ENCODE measurements at regions not wholly inside any gene's neighbourhood (a gene's known extent, or its start where the extent isn't known, plus 50 kb on each side); places are given as distances from the start of the nearest gene placed in this dataset.

GRCh38 chr4:41360214-41360920 lies 103.6 kb downstream of the UCHL1 start:
- peak; percentile 89 to 97 (median 89) for DNase-seq

DNA sequence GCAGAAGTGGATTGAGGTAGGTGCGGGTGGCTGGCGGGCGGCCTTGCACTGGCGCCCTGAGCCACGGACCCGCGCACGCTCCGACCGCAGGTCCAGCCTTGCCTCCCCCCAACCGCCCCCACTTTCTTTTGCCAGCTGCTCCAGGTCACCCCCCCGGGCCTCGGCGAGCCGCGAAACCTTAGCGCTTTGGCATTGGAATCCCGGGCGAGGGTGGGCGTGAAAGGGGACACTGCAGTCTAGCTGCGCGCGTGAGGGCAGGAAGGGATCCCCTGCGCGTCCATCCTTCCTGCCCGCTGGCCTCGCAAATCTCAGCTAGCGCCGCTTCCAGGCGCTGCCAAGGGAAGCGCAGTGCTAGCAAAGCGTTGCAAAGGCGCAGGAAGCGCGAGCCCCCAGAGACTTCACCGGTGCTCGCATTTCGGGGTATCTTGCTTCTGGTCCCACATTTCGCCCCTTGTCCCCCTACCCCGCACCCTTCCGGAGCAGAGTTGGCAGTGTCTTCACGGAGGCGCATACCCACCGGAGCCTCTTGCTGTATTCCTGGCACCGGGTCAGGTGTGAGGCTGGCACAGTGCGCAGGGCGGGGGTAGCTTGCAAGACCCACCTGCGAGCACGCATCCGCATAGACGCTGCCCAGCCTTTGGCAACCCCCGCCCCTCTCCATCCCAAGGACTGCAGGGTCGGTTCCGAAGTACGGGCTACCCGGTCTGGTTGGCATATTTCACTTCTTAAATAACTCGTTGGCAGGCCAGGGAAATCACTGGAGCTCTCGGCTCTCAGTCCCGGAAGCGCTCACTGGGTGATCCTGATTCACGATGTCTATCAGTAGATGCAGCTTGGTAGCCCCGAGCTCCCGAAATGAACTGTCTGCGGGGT lies 104.4 kb downstream of the UCHL1 start:
- DNase-seq, result peak; percentile 68 to 88 (median 86)

- peak; percentile 61 to 75 (median 71) for DNase-seq
Measured at GRCh38 chr4:41361794-41362526, 105.2 kb downstream of the UCHL1 start.

GRCh38 chr4:41362621-41363383 lies 106.1 kb downstream of the UCHL1 start:
- DNase-seq, result peak in 1 of 3 experiments; percentile 53

DNA sequence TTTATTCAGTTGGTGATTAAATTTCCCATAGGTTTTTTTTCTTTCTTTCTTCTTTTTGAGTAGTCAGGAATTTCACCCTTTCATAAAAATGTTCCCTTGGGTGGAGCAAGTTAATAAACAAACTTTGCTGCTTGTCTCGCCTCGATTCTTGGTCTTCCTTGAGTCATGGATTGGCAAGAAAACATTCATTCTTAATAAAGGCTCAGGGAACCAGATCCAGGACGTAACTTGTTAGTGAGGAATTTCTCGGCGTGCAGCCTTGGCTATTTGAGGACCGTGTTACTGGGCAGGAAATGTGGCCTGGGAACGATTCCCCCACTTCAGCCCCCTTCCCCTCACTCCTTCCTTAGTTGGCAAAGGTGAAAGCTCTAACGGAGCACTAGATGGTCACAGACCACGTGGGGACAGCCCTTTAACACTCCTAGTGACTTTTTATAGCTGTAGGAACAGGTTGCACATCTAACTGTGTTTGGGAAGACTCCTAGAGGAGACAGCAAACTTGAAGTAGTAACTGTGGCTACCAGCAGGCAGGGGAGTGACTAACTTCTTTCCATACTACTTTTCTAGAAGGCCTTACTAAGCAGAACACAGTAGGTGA lies 106.8 kb downstream of the UCHL1 start:
- no peak for DNase-seq

DNA sequence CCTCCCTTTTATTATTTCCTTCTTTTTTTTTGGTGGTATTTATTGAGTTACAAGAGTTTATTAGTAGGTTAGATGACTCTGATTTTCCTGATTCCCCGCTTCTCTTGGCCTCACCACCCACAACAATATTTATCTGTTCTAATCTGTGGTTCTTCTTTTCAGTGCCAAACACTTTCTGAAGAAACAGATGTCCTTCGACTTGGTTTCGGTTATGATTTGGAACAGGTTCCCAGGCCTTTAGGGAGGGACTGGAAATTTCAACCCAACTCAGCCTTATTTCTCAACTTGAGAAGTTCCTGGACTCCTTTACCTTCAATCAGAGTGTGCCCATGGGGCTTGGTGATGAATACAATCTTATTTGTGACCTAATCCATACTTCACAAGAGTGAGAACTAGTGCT lies 108.1 kb downstream of the UCHL1 start:
- no peak for DNase-seq

GRCh38 chr4:41365681-41366080 lies 109.0 kb downstream of the UCHL1 start:
- no peak for DNase-seq

DNA sequence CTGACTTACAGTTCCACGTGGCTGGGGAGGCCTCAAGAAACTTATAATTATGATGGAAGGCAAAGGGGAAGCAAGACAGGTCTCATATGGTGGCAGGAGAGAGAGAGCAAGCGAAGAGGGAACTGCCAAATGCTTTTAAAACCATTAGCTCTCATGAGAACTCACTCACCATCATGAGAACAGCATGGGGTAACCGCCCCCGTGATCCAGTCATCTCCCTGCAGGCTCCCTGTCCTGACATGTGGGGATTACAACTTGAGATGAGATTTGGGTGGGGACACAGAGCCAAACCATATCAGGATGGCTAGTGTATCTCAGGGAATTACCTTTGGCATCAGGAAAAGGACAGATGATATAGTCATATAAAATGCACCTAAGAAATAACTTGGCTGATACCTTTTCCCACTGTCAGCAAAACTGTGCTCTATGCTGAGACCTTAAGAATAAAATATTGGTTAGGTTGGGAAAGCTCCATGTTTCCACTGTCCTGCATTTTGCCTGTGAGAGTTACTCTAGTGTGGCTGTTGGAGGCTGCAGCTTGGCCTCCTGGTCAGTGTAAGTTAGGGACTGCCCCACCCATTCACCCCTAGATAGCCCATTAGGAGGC lies 110.3 kb downstream of the UCHL1 start:
- DNase-seq, result no peak

DNA sequence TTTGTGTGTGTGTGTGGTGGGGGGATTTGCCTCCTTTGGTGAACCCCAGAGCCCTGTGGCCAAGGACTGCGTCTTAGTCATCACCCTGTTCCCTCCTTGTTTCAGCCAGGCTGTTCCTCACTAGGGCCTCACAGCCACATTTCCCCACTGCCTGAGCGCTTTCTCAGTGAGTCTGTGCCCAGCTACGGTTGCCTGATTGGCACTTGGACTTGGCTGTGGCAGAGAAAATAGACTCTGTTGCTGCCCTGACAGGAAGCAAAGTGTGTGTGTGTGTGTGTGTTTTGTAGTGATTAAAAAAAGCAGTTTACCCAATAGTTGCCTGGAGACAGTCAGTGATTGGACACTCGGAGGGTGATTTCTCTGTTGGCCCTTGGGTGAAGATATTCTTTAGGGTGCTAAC lies 113.0 kb downstream of the UCHL1 start:
- peak in 2 of 3 experiments; percentile 36 to 46 for DNase-seq

GRCh38 chr4:41373221-41373620 lies 116.5 kb downstream of the UCHL1 start:
- no peak for DNase-seq

GRCh38 chr4:41374490-41374889 lies 117.8 kb downstream of the UCHL1 start:
- DNase-seq, result peak in 1 of 3 experiments; percentile 51

GRCh38 chr4:41375561-41375960 lies 118.8 kb downstream of the UCHL1 start:
- no peak for DNase-seq

GRCh38 chr4:41377196-41377595 lies 120.5 kb downstream of the UCHL1 start:
- DNase-seq, result no peak

GRCh38 chr4:41379230-41379629 lies 122.5 kb downstream of the UCHL1 start:
- DNase-seq, result no peak

DNA sequence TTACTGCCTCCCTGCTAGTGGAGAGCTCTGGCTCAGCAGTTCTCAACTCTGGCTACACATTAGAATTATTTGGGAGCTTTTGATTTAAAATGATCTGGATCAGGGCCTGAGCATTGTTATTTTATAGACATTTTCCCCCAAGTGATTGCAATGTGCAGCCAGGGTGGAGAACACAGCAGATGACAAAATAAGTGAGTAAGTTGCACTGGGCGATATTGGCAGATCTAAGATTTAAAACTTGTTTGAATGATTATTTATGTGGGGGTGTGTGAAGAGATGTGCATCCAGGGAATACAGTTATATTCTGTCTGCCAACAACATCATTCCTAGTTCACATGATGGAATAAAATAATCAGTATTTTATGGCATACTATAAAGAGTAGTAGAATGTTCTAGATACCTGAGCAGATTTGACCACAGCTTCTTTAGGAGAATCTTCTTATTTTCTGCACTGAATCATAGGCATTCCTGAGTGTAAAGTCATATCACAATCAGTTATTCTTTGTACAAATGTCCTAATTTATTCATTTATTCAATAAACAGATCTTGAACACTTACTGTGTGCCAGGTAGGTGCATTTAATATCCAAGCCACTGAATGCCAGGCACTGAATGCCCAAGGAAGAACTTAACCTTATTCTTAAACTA lies 123.9 kb downstream of the UCHL1 start:
- no peak for DNase-seq

DNA sequence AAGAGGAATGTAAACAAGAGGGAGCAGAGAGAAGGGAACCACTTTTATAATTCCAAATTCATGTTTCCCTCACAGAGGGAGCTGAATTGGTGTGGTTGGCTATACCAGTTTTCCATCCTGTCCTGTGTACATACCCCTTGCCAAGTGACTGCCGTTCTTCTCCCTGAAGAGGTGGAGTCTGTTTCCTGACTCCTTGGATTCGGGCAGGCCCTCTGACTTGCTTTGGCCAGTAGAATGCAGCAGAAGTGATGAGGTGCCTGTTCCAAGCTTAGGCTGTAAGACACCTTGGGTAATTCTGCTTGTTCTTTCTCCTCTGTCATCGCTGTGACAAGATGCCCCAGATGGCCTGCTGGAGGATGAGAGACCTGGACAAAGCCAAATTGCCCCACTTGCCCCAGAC lies 124.7 kb downstream of the UCHL1 start:
- DNase-seq, result no peak

- DNase-seq, result no peak
Measured at GRCh38 chr4:41384992-41385391, 128.3 kb downstream of the UCHL1 start.

- DNase-seq, result no peak
Measured at GRCh38 chr4:41385481-41385880, 128.8 kb downstream of the UCHL1 start.

- DNase-seq, result no peak
Measured at GRCh38 chr4:41388080-41388479, 131.4 kb downstream of the UCHL1 start.

DNA sequence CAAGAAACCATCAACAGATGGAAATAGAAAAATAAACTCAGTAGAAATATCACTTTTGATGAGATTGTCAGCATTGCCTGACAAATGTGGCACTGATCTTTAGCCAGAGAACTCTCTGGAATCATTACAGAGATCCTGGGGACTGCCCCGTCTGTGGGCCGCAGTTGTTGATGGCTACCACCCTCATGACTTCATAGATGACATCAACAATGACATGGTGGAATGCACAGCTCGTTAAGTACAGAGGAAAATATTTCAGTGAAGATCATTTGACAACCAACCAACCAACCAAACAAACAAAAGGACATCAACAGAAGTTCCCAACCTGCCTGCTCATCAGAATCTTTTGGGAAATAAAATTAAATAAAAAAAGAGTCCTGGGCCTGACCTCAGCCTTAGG lies 132.6 kb downstream of the UCHL1 start:
- no peak for DNase-seq

- DNase-seq, result peak in 1 of 3 experiments; percentile 6
Measured at GRCh38 chr4:41390661-41391060, 133.9 kb downstream of the UCHL1 start.

All from NCI-H1417 (cell line).